GM21515 (cell line): ENCODE measurements at regions not wholly inside any gene's neighbourhood (a gene's known extent, or its start where the extent isn't known, plus 50 kb on each side); places are given as distances from the start of the nearest gene placed in this dataset.
"Not testable (repeated sequence)": the region's sequence is repeated elsewhere in the genome, so short reads cannot be mapped to it uniquely, and the experiment has no call there.

ENCODE experiments used
- ATAC-seq: cut with Tn5 transposase; IDR thresholded peaks from one replicate; pipeline ENCODE4 v1.9.1; 2021; ENCODE audit not compliant: unreplicated experiment

DNA sequence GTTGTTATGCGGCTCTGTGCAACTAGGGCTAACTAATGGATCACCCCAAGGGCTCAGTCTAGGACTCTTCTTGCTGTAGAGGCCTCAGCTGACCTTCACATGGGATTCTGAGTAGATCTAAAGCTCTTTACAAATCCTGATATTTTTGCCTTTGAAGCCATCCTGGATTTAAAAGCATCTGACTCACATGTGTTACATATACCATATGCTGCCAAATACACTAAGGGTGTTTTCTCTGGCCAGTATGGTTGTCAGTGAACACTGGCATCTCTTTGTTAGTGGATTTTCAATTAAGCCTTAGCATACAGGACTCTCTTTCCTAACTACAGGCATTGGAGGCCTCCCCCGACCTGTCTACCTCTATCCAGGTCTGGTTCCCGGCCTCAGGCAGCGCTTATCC, 992.8 kb upstream of the FANCL start:
- no peak for ATAC-seq

- ATAC-seq: no peak
Observed at GRCh38 chr2:59233448-59233847, 992.3 kb upstream of the FANCL start.

DNA sequence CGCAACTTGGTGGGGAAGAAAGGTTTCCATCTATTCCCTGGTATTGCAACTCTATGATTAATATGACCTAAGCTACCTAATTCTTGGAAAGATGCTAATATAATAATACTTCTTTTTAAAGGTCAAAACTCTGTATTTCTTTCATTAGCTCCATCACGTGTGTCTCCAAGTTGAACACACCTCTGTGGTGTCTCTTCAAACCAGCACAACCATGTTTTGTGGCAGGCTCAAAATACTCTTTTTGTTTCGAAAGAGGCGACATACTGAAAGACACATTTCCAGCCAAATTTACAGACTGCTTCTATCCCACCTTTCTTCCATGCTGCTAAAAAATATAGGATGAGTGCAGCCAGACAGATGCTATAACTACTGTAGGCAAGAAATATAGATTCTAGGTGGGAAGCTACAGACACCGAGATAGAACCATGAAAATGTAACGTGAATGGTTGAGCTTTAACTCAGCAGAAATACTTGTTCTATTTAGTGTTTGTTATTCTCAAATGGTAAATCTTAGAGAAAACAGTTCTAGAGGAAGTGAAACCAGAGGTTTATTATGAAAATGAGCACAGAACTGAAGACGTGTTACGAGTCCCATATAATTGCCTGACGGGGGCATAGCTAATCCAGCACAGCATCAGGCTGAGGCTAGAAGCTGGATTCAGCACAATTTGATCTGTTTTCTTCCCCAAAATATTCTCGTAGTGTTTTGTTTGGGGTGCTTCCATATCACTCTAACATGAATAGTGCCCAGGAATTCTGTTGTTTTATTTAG, 991.5 kb upstream of the FANCL start:
- peak; percentile 95 for ATAC-seq

- not testable (repeated sequence) for ATAC-seq
Observed at GRCh38 chr2:59226362-59226761, 985.2 kb upstream of the FANCL start.

GRCh38 chr2:59223742-59224141, 982.6 kb upstream of the FANCL start:
- ATAC-seq: no peak

DNA sequence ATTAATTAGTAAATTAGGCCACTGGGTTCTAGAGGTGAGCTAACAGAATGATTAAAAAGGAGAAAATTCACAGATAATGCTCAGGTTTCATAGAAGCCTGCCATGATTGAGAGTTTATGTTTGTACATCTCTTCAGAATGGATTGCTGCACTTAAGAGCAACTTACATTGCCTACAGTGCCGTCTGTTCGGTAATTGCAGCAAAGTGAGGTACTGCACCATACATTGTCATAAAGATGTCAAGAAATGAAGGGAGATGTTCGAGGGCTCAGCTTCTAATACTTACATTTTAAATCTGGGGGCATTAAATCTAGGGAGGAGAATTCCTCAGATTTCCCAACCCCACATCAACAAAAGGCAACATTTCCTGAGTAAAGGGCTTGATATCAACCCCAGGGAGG, 976.2 kb upstream of the FANCL start:
- no peak for ATAC-seq

DNA sequence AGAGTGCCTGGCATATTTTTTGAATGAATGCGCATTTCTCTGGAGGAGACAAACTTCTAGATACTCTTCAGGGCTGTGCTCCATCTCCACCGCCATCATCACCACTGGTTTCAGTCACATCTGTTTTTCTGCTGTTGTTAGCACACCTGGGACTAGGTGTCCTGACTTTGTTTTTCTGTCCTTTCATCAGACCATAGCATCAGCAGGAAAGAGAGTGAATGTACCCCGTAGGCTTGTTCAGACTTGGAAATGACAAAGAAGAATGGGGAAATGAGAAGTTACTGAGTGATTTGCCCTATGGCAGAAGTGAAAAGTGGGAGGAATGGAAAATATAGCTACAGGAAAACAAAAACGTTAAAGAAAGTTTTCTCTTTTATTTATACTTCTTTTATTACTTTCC, 965.2 kb upstream of the FANCL start:
- ATAC-seq: no peak

GRCh38 chr2:59204040-59204439, 962.9 kb upstream of the FANCL start:
- ATAC-seq: no peak

GRCh38 chr2:59196491-59196890, 955.4 kb upstream of the FANCL start:
- no peak for ATAC-seq

GRCh38 chr2:59195851-59196250, 954.7 kb upstream of the FANCL start:
- no peak for ATAC-seq

DNA sequence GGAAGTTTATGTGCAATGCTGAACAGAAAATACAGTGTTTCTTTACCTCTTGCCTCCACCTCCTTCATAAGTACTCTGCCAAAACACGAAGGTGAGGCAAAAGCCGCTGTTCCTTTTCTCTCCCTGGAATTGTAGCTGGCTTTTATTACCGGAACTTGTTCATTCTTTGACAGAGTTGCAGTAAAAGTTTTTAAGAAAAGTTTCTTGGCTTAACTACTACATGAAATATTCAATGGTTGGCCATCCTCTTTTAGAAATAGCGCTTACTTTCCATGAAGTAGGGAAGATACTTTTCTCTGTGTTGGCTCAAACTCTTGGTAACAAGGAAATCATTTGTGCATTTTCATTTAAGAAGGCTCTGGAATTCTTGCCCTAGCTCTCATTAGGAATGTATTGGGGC, 950.7 kb upstream of the FANCL start:
- no peak for ATAC-seq

DNA sequence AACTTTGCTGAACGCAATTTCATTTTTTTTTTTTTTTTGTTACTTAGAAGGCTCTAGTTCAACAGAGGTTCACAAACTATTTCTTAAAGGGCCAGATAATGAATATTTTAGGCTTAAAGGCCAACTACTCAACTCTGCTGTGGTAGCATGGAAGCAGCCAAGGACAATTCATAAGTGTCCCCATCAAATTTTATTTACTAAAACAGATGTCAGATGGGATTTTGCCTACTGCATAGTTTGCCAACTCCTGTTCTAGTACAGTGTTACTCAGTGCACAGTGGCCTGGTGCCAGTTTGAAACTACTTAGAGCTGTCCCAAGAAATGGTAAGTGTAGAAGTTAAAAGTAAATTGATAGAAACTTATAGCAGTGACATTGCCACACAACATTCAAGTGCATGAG, 949.4 kb upstream of the FANCL start:
- no peak for ATAC-seq

- ATAC-seq: no peak
Observed at GRCh38 chr2:59184276-59185020, 943.3 kb upstream of the FANCL start.

GRCh38 chr2:59183070-59183469, 941.9 kb upstream of the FANCL start:
- no peak for ATAC-seq

GRCh38 chr2:59182249-59182648, 941.1 kb upstream of the FANCL start:
- ATAC-seq: peak; percentile 52

- ATAC-seq: no peak
Observed at GRCh38 chr2:59181347-59181746, 940.2 kb upstream of the FANCL start.

GRCh38 chr2:59180621-59181020, 939.5 kb upstream of the FANCL start:
- no peak for ATAC-seq

DNA sequence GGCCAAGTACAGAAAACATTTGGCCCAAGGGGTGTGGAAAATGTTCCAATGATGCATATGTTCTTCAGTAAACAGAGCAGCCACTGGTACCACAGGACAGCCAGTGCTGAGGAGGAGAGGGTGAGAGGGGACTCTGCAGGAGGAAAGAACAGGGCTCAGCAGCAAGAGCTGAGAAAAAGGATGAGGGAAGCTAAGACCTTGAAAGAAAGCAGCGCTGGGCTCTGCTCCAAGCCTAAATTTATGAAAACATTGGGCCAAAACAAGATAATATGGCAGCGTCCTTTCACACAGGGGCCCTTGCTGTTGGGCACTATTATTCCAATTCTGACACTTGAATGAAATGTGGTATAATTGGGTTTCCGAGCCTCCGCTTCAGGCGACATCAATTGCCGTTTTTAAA, 939.0 kb upstream of the FANCL start:
- no peak for ATAC-seq

GRCh38 chr2:59177748-59178147, 936.6 kb upstream of the FANCL start:
- no peak for ATAC-seq

GRCh38 chr2:59176737-59177136, 935.6 kb upstream of the FANCL start:
- peak; percentile 54 for ATAC-seq

GRCh38 chr2:59174536-59175243, 933.6 kb upstream of the FANCL start:
- no peak for ATAC-seq

DNA sequence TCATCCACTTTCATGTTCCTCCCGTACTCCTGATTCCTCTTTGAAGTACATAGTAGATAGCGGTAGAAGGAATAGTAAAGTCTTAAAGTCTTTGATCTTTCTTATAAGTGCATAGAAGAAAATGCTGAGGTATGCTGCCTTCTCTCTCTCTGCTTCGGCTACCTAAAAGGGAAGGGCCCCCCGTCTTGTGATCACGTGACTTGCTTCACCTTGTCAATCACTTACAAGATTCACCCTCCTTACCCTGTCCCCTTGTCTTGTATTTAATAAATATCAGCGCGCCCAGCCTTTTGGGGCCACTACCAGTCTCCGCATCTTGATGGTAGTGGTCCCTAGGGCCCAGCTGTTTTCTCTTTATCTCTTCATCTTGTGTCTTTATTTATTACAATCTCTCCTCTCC, 932.2 kb upstream of the FANCL start:
- no peak for ATAC-seq
